ENCODE measurements at regions not wholly inside any gene's neighbourhood (a gene's known extent, or its start where the extent isn't known, plus 50 kb on each side); places are given as distances from the start of the nearest gene placed in this dataset.

DNA sequence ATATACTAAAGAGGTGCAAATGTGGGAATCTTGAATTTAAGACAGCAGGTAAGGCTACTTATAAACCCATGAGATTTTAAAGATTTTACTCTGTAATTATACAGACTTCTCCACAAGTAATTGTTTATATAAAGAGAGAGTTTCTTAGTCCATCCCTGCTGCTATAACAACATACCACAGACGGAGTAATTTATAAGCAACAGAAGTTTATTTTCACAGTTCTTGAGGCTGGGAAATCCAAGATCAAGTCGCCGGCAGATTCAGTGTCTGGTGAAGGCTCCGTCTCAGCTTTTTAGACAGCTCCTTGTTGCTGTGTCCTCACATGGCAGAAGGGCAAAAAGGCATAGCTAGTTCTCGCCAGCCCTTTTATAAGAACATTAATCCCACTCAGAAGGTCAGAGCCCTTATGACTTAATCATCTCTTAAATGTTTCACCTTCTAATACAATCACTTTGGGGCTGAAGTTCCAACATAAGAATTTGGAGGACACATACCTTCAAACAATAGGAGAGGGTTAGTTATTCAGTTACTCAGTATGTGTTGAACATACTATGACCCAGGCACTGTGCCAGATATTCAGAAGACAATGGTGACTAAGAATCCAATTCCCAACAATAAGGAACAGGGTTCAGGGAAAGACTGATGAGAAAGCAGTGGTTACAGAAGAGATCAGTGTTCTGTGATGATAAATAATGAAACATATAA, 466.0 kb downstream of the RIT2 start:
- DNase-seq: no peak

DNA sequence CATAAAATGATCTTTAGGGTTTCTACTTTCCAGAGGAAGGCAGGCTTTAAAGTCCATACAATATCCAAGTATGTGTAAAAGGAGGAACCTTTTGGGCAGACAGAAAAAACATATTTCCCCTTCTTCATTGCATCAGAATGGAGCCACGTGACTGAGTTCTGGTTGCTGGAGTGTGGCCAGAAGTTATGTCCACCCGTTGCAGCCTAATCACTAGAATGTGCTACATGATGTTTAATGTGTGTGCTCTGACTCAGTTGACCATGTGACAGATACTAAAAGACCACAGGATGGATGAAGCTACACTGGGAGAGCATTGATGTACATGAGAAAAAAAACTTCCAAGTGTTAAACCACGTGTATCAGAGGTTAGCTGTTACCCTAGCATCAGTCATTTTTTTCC, 460.9 kb downstream of the RIT2 start:
- no peak for DNase-seq

DNA sequence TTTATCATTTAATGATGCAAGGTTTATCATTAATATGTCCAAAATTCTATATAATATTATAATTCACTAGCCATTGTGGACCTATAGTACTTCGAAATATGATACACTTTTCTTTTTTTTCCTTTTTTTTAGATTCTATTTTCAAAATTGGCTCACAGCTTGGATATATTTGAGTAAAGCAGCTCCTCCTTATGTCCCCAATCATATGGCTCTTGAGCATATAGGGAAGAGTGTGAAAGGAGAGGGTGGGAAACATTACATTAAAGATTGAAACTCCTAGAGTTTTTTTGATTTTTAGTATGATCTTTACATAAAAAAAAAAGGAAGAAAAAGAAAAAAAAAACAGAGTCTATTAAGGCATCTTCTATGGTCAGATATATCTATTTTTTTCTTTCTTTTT, 457.9 kb downstream of the RIT2 start:
- no peak for DNase-seq

DNA sequence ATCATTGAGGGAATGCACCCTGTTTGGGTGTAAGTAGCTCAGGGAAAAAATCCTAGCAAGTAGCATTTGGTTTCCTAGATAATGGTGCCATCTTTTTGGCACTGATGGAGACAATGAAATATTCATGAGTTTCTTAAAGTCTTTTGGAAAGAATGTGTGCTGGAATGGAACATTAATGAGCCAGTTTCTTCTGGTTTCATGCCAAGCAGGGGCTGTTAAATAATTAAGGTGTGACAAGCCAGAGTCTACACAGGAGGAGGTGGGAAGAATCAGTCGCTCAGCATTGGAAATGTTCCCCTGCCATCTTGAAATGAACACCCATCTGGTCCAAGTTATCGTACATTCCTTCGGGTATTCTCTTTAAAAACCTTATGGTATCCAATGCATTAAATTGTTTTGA, 457.3 kb downstream of the RIT2 start:
- DNase-seq: no peak

DNA sequence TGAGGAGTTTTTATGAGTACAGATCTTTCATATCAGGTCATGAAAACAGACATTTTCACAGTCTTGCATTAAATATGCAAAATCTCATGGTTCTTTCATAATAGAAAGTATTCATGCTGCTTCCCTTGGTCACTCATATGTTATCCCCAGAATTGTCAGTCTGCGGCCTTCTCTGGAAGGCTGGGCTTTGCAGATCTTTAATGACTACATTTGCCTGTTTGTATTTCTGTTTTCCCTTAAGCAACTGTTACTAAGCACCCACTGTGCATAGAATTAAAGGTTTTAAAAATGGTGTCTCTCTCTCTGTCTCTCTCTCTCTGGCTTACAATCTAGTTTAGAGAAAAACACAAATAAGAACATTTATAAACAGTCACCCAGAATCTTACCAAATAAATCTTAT, 456.3 kb downstream of the RIT2 start:
- DNase-seq: no peak

DNA sequence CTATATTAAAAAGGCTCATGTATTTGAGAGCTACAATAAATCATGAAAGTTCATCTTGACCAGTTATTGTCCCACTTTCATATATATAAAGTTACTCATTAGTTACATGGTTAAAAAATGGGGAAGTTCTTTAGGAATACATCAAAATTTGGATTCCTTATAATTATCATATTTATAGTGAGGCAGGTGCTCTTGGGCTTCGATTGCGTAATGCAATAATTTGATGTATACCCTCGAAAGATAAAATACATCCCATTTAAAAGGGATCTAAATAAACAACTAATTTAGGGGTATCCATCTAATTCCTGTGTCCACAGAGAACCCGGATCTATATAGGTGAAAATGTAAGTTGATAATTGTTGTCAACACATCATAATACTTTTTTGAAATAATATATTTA, 444.6 kb downstream of the RIT2 start:
- no peak for DNase-seq

DNA sequence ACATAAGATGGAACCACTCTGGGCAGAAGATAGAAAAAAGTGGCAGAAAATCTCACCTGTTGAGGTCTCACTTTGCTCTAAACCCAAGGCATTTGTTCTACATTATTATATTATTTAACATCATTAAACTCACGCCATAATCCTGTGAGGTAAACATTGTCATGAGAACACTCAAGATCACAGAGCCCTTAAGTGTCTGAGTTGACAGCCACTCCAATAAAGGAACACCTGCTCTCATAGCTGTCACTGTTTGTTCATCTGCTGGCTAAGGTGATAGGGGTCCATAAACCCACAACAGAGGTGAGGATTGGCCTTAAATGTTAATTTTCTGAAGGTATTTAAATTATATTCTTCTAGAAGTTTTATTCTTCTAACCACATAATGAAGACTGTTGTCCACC, 439.7 kb downstream of the RIT2 start:
- DNase-seq: no peak

DNA sequence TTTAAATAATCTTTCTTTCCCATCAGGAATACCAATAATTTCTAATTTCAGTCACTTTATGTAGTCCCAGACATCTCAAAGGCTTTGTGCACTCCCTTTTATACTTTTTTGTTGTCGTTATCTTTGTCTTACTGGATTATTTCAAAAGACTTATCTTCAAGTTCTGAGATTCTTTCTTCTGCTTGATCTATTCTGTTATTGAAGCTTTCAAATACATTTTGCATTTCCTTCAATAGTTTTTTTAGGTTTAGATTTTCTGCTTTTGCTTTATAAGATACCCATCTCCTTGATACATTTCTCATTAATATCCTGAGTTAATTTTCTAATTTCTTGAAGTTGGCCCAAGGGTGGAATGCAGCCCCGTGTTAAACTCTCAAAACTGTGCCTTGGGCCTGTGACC, 432.4 kb downstream of the RIT2 start:
- no peak for DNase-seq

DNA sequence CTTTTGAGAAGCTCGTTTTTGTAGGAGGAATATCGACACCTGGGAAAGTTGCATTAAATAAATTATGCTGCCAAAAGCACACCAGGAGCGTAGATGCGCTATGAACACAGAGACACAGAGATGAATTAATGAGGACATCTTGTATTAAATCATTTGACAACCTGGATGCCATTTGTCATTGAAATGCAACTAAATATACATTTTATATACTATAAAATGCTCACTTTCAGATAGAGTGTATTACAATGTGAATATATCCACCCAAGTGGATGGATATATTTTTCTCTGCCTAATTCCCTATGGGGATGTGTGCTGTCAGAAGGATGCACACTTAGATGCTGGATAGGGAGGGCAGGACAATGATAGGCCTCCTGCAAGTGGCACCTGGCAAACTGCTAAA, 426.2 kb downstream of the RIT2 start:
- no peak for DNase-seq
